Stomach (tissue), 4 donors: ENCODE measurements at regions not wholly inside any gene's neighbourhood (a gene's known extent, or its start where the extent isn't known, plus 50 kb on each side); places are given as distances from the start of the nearest gene placed in this dataset.

Experiments used
- EP300 ChIP-seq: sonication (generic); formaldehyde crosslinking; IDR thresholded peaks from one replicate; pipeline ENCODE4 v1.6.1; 2017; ENCODE audit warnings: antibody characterized with exemption
- TF ChIP-seq, protein P1 (sequence below), 7 experiments: fragments of 450-650 bp in 4 of 7; fragments of 200-600 bp in 3 of 7; sonication (generic) in 3 of 7; IDR thresholded peaks; one replicate each; pipeline ENCODE4 v1.5.1; 2016 to 2019; ENCODE audit warnings: antibody characterized with exemption in 7 of 7, control low read depth in 2 of 7, mild to moderate bottlenecking in 1 of 7

DNA sequence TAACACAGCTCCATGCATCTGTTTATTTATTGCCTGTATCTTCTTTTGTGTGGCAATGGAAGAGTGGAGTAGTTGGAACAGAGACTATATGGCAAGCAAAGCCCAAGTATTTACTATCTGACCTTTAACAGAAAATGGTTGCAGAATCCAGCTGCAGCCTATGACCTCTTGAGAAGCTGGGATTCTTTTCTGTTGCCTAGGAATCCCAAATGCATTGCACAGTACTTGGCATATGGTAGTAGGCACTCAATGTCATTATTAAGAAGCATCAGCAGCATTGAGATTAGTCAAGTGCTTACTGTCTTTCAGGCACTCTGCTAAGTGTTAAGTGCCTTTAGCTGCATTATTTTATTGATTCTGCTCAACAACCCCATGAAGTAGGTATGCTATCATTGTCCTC is 331.6 kb downstream of the CCDC85A start:
- TF ChIP-seq, protein P1, sequence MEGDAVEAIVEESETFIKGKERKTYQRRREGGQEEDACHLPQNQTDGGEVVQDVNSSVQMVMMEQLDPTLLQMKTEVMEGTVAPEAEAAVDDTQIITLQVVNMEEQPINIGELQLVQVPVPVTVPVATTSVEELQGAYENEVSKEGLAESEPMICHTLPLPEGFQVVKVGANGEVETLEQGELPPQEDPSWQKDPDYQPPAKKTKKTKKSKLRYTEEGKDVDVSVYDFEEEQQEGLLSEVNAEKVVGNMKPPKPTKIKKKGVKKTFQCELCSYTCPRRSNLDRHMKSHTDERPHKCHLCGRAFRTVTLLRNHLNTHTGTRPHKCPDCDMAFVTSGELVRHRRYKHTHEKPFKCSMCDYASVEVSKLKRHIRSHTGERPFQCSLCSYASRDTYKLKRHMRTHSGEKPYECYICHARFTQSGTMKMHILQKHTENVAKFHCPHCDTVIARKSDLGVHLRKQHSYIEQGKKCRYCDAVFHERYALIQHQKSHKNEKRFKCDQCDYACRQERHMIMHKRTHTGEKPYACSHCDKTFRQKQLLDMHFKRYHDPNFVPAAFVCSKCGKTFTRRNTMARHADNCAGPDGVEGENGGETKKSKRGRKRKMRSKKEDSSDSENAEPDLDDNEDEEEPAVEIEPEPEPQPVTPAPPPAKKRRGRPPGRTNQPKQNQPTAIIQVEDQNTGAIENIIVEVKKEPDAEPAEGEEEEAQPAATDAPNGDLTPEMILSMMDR (IDR thresholded peaks at IDR 0.05), result no peak
- TF ChIP-seq EP300, result no peak
